ENCODE measurements at regions not wholly inside any gene's neighbourhood (a gene's known extent, or its start where the extent isn't known, plus 50 kb on each side); places are given as distances from the start of the nearest gene placed in this dataset.

- DNase-seq: no peak
- Mint-ChIP-seq H3K27me3 (no peaks in the 10 kb centered on the region), H3K27ac (no peak overlapping the region), H3K36me3 (ENCODE audit: low read depth) (no peaks in the 10 kb centered on the region), H3K4me3 (no peak overlapping the region), H3K4me1 (no peaks in the 10 kb centered on the region), H3K9me3 (no peaks in the 10 kb centered on the region)
- intact Hi-C loops (cut with micrococcal nuclease): no loop called here
Measured at GRCh38 chr4:106425576-106425975, 57.0 kb upstream of the GIMD1 start.

GRCh38 chr4:106424426-106424825 lies 55.8 kb upstream of the GIMD1 start:
- Mint-ChIP-seq H3K27ac (no peak overlapping the region), H3K9me3 (no peaks in the 10 kb centered on the region), H3K27me3 (no peaks in the 10 kb centered on the region), H3K36me3 (ENCODE audit: low read depth) (no peaks in the 10 kb centered on the region), H3K4me3 (no peak overlapping the region), H3K4me1 (no peaks in the 10 kb centered on the region)
- no peak for DNase-seq
- intact Hi-C loops (cut with micrococcal nuclease): no loop called here

- no peaks in the 10 kb centered on the region for H3K4me1 Mint-ChIP-seq
- no peak for DNase-seq
- no peak overlapping the region for H3K4me3 Mint-ChIP-seq
- no peaks in the 10 kb centered on the region for H3K36me3 Mint-ChIP-seq (ENCODE audit: low read depth)
- H3K9me3 Mint-ChIP-seq: no peaks in the 10 kb centered on the region
- no peak overlapping the region for H3K27ac Mint-ChIP-seq
- H3K27me3 Mint-ChIP-seq: no peaks in the 10 kb centered on the region
- intact Hi-C loops (cut with micrococcal nuclease): no loop called here
Measured at GRCh38 chr4:106423791-106424190, 55.2 kb upstream of the GIMD1 start.

GRCh38 chr4:106422766-106423165 lies 54.2 kb upstream of the GIMD1 start:
- H3K27ac Mint-ChIP-seq: no peak overlapping the region
- H3K4me1 Mint-ChIP-seq: no peaks in the 10 kb centered on the region
- no peak for DNase-seq
- H3K4me3 Mint-ChIP-seq: no peak overlapping the region
- H3K36me3 Mint-ChIP-seq (ENCODE audit: low read depth): no peaks in the 10 kb centered on the region
- H3K9me3 Mint-ChIP-seq: no peaks in the 10 kb centered on the region
- H3K27me3 Mint-ChIP-seq: no peaks in the 10 kb centered on the region
- intact Hi-C loops (cut with micrococcal nuclease): no loop called here

DNA sequence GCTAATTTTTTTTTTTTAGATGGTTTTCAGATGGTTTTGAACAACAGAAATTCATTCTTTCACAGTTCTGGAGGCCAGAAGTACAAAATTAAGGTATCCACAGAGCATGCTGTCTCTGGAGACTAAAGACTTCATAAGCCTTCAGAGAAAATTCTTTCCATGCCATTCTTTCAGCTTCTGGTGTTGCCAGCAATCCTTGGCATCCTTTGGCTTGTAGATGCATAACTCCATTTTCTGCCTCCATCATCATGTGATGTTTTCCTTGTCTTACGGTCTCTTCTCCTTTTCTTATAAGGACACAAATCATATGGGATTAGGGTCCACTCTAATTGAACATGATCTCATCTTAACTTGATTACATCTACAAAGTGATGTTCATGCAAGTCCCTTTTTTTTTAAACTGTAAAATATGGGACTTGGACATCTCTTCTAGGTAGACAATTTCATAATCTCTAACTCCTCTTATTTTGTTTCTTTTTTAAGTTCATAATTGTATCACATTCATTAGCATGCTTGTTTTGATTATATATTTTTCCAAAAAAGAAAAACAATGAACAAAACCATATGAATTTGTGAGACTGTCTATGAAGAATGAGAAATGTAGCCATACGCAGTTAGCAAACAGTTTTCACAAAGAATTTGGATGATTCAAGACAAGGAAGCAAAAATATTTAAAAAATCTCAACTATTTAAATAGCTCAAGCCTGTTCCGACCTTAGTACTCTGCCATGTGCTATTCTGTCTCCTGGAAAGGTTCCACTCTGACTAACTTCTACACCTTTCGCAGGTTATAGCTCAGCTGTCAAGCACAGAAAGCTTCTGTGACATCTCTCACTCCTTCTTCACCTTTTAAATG lies 53.1 kb upstream of the GIMD1 start:
- H3K27ac Mint-ChIP-seq: no peak overlapping the region

DNA sequence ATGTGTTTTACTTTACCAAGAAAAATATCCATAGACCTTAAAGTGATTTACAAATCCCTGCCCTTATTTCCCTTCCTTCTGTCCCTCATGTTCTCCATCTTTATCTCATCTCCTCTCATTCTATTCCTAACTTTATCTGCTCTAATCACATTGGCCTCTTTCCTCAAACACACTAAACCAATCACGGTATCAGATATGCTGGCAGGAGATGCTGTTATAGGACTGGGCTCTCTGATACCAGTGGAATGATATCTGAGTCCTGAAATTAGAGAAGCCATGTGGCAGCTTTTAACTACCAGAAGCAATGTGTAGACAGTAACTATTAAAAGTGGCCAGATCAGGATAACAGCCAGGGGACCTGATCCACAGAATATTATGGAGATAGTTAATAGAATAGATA lies 49.9 kb upstream of the GIMD1 start:
- Mint-ChIP-seq H3K36me3 (ENCODE audit: low read depth) (no peaks in the 10 kb centered on the region), H3K27ac (no peak overlapping the region), H3K4me3 (no peak overlapping the region), H3K4me1 (no peaks in the 10 kb centered on the region), H3K27me3 (no peaks in the 10 kb centered on the region), H3K9me3 (no peaks in the 10 kb centered on the region)
- intact Hi-C loops (cut with micrococcal nuclease): no loop called here
- no peak for DNase-seq

More for the DNA sequence above, 53.1 kb upstream of the GIMD1 start:
- Mint-ChIP-seq H3K27me3 (no peaks in the 10 kb centered on the region), H3K36me3 (ENCODE audit: low read depth) (no peaks in the 10 kb centered on the region), H3K9me3 (no peaks in the 10 kb centered on the region), H3K4me3 (no peak overlapping the region), H3K4me1 (no peaks in the 10 kb centered on the region)
- intact Hi-C loops (cut with micrococcal nuclease): no loop called here
- DNase-seq: no peak
